ENCODE measurements at regions not wholly inside any gene's neighbourhood (a gene's known extent, or its start where the extent isn't known, plus 50 kb on each side); places are given as distances from the start of the nearest gene placed in this dataset.

DNA sequence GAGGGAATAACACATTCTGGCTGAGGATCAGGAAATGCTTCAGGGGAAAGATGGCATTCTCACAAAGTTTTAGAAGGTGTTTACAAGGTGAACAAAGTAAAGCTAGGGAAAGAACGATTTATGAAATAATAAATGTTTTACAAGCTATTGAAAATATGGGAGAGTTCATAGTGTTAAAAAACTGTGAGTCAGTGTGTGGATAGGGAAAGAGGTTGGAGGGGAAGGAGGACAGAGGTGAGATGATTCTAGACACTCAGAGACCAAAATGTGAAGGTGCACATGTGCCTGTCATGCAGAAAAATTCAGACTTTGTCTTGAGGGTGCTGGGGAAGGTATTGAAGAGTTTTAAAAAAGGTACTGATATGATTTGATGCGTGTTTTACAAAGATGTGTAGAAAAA lies 476.1 kb downstream of the TDRD3 start (continued):
- TF ChIP-seq HDAC6 (IDR thresholded peaks at IDR 0.05; ENCODE audit: low read depth, low read length) (no peak), CBX5 (IDR thresholded peaks at IDR 0.05; ENCODE audit: low read depth, low read length) (no peak)
